Activated naive CD4-positive, alpha-beta T cell treated with anti-CD3 and anti-CD28 coated beads, Interleukin-2, amount 50 U/mL, for 24 hours (primary cell): ENCODE measurements at regions not wholly inside any gene's neighbourhood (a gene's known extent, or its start where the extent isn't known, plus 50 kb on each side); places are given as distances from the start of the nearest gene placed in this dataset.
A peak's percentile ranks its signal among the peaks of the same experiment; 100 is the strongest.

Experiments
- H3K27ac Mint-ChIP-seq: one replicate; pipeline ENCODE4 v1.8.0; 2021; ENCODE audit warnings: mild to moderate bottlenecking, mixed read lengths
- H3K27me3 Mint-ChIP-seq: one replicate; pipeline ENCODE4 v1.8.0; 2021; ENCODE audit warnings: mixed read lengths
- H3K36me3 Mint-ChIP-seq: one replicate; pipeline ENCODE4 v1.8.0; 2021; ENCODE audit warnings: mixed read lengths
- H3K4me1 Mint-ChIP-seq: one replicate; pipeline ENCODE4 v1.8.0; 2021; ENCODE audit warnings: mixed read lengths
- H3K4me3 Mint-ChIP-seq: one replicate; pipeline ENCODE4 v1.8.0; 2021; ENCODE audit warnings: mild to moderate bottlenecking, mixed read lengths
- H3K9me3 Mint-ChIP-seq: one replicate; pipeline ENCODE4 v1.8.0; 2021; ENCODE audit warnings: mixed read lengths

DNA sequence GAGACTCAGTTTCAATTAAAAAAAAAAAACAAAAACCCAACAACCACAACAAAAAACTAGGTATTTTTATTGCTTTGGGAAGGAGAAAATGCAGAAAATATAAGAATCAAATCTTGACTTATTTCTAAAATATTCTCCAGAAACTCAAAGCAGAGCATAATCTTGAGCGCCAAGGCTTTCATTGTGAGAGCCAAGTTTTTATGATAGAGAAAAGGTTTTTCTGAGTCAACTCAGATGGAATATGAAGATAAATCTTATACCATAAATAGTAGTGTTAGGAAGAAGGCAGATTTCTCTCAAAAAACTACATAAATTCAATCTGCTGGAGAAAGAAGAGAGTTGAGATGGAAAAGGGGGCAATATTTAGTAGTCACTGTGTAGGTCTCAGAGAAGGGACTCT, 121.2 kb upstream of the OSR1 start:
- peaks cover 5% of the 10 kb centered on the region for H3K4me1 Mint-ChIP-seq
- H3K36me3 Mint-ChIP-seq = peaks cover 3% of the 10 kb centered on the region
- H3K27me3 Mint-ChIP-seq = peaks cover 17% of the 10 kb centered on the region
- H3K9me3 Mint-ChIP-seq = peaks cover 11% of the 10 kb centered on the region
- no peak overlapping the region for H3K4me3 Mint-ChIP-seq
- no peak overlapping the region for H3K27ac Mint-ChIP-seq

DNA sequence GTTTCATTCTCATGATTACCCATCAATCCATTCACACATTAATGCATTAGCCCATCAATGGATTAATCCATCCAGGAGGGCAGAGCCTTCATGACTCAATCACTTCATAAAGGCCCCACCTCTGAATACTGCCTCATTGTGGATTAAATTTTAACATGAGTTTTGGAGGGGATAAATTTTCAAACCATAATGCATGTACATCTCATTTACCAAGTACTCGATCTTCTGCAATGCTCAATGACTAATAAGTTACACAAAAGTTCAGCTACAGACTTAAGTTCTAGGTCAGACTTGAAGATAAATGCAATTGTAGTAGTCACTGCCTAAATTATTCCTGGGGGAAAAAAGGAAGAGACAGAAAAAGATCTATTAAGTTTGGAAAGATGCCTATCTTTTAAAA, 120.0 kb upstream of the OSR1 start:
- Mint-ChIP-seq H3K27ac (no peak overlapping the region), H3K27me3 (peaks cover 20% of the 10 kb centered on the region), H3K4me1 (peaks cover 16% of the 10 kb centered on the region), H3K36me3 (peaks cover 3% of the 10 kb centered on the region), H3K9me3 (peaks cover 11% of the 10 kb centered on the region), H3K4me3 (no peak overlapping the region)

DNA sequence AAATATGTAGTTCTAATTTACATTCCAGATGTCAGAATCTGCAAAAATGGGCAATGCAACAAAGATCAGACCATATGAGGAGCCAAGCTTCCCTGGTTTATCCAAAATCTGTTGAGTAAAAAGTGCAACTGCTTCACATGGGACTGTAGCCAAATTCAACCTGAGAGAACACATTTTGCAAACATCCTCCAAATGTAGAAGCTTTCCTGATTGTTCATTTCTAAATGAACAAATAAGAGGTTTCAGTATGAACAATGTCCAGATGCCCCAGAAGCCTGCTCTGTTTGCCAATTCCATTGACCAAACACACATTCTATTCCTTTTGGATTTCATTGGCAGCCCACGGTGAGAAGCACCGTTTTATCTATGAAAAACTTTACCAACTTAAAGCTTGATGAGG, 117.9 kb upstream of the OSR1 start:
- peaks cover 25% of the 10 kb centered on the region for H3K27me3 Mint-ChIP-seq
- H3K36me3 Mint-ChIP-seq = peaks cover 3% of the 10 kb centered on the region
- no peak overlapping the region for H3K27ac Mint-ChIP-seq
- H3K4me3 Mint-ChIP-seq = no peak overlapping the region
- peaks cover 11% of the 10 kb centered on the region for H3K9me3 Mint-ChIP-seq
- H3K4me1 Mint-ChIP-seq = peaks cover 25% of the 10 kb centered on the region

DNA sequence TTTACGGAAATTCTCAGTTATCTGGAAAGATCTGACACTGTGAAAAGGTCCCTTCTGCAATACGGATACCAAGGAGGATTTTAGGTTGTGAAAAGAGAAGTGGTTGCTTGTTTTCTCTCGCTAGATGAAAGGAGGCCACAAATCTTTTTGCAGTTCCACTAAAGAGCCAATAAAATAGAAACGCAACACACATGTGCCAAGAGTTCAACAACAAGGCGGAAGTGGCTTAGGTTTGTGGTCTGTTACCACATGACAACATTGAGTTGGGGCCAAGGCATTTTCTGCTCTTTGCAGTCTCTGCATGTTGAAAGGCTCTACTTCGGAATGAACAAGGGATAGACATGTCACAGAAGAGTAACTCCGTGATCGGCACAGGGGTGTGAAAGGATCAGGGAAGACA, 115.7 kb upstream of the OSR1 start:
- Mint-ChIP-seq H3K27me3 (peaks cover 23% of the 10 kb centered on the region), H3K4me1 (peaks cover 25% of the 10 kb centered on the region), H3K9me3 (peaks cover 11% of the 10 kb centered on the region), H3K27ac (peak overlapping the region; percentile 3), H3K4me3 (peak overlapping the region; percentile 63), H3K36me3 (peaks cover 3% of the 10 kb centered on the region)

DNA sequence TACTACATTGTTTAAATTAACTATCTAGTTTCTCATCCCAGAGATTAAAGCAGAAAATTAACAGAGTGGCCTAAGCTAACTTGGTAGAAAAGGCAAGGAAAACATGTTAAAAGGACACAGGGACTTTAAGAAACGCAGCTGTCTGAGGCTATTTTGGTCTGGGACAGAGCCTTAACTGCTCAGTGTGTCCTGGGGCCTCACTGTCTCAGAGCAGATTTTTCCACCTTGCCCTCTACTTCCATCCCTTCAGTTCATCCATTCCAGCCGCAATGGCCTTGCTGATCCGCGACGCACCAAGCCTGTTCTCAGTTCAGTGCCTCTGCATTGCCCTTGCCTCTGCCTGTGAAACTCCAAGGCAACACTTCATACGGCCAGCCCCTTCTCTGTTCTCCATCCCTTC, 114.9 kb upstream of the OSR1 start:
- H3K27ac Mint-ChIP-seq = no peak overlapping the region
- peaks cover 7% of the 10 kb centered on the region for H3K9me3 Mint-ChIP-seq
- H3K4me3 Mint-ChIP-seq = no peak overlapping the region
- H3K27me3 Mint-ChIP-seq = peaks cover 22% of the 10 kb centered on the region
- peaks cover 25% of the 10 kb centered on the region for H3K4me1 Mint-ChIP-seq
- peaks cover 3% of the 10 kb centered on the region for H3K36me3 Mint-ChIP-seq

DNA sequence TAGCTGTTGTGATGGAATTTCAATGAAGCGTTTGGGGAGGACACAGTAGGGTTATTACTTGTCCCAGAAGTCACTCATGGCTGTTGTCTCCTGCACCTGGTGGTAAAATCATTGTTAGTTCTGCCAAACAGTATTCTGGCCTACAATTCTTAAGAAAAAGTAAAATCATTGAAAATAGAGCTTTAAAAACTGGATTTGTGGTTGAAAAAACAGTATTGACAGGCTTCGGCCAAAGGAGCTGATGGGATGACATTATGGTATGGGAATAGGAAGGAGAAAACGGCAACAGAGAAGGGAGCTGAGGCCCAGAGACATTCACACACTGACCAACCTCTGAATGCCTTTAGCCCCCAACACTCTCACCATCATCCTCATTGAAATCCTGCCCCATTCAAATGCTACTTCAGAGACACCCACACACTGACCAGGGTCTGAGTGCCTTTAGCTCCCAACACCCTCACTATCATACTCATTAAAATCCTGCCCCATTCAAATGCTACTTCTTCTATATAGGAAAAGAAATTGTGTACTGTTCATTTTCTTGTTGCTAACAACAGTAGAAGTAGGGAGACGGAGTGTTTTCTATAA, 114.1 kb upstream of the OSR1 start:
- Mint-ChIP-seq H3K36me3 (peaks cover under 1% of the 10 kb centered on the region), H3K9me3 (peaks cover 3% of the 10 kb centered on the region), H3K27ac (no peak overlapping the region), H3K27me3 (peaks cover 19% of the 10 kb centered on the region), H3K4me1 (peaks cover 25% of the 10 kb centered on the region), H3K4me3 (no peak overlapping the region)

DNA sequence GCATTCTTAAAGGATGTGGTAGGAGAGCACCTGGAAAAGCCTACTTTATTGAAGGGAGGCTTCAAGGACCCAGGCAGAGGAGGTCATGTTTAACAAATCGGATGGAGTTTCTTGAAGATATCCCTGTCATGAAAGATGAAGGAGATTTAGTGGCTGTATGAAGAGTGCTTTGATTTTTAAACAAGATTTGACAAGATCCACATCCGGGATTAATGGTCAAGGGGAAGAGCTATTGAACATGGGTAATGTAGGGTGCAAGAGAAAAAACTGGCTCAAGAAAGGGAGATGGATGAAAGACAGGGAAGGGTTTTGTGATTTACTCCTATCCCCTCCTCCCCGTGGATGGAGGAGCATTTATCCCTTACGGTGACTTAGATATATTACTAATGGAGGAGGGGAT, 113.1 kb upstream of the OSR1 start:
- peaks cover 14% of the 10 kb centered on the region for H3K27me3 Mint-ChIP-seq

DNA sequence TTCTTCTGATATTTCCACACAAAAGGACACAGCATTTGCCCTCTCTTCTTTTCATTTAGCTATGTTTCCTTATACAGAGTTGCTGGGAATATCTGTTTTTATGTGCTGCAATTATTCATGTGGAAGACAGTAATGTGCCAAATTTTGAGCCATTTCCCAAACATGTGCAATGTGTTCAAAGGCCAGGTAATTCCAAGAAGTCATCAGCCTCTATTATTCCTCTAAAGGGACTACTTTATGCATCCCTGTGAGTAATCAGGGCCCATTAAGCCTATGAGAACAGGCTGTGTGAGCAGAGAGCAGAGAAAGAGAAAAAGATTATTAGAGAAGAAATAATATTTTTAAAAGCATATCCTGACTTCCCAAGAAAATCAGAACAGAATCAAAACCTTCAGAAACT, 107.6 kb upstream of the OSR1 start:
- Mint-ChIP-seq H3K9me3 (peaks cover 10% of the 10 kb centered on the region), H3K27me3 (peaks cover 10% of the 10 kb centered on the region), H3K27ac (no peak overlapping the region), H3K4me3 (no peak overlapping the region), H3K4me1 (no peaks in the 10 kb centered on the region), H3K36me3 (no peaks in the 10 kb centered on the region)

More for the DNA sequence above, 113.1 kb upstream of the OSR1 start:
- H3K9me3 Mint-ChIP-seq = no peaks in the 10 kb centered on the region
- H3K4me1 Mint-ChIP-seq = peaks cover 25% of the 10 kb centered on the region
- no peak overlapping the region for H3K4me3 Mint-ChIP-seq
- H3K36me3 Mint-ChIP-seq = no peaks in the 10 kb centered on the region
- no peak overlapping the region for H3K27ac Mint-ChIP-seq

DNA sequence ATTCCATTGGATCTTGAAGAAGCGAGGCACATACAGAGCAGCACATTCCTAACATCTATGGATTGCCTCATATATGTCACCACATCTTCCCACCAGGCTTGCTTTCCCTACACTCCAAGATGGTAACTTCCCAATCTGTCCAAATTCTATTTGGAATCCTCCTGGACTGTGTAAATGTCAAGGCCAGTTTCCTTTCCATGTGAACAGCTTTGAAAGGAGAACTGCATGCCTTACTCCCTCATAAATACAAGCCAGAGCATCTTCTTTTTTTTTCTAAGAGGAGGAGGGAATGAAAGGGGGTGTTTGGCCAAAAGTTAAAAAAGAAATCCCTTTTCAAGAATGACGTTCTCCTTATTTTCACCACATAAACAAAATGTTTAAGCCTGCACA, 103.8 kb upstream of the OSR1 start:
- H3K27me3 Mint-ChIP-seq = peaks cover 8% of the 10 kb centered on the region
- H3K27ac Mint-ChIP-seq = no peak overlapping the region
- H3K4me3 Mint-ChIP-seq = no peak overlapping the region
- peaks cover 10% of the 10 kb centered on the region for H3K9me3 Mint-ChIP-seq
- H3K4me1 Mint-ChIP-seq = no peaks in the 10 kb centered on the region
- H3K36me3 Mint-ChIP-seq = peaks cover 1% of the 10 kb centered on the region

DNA sequence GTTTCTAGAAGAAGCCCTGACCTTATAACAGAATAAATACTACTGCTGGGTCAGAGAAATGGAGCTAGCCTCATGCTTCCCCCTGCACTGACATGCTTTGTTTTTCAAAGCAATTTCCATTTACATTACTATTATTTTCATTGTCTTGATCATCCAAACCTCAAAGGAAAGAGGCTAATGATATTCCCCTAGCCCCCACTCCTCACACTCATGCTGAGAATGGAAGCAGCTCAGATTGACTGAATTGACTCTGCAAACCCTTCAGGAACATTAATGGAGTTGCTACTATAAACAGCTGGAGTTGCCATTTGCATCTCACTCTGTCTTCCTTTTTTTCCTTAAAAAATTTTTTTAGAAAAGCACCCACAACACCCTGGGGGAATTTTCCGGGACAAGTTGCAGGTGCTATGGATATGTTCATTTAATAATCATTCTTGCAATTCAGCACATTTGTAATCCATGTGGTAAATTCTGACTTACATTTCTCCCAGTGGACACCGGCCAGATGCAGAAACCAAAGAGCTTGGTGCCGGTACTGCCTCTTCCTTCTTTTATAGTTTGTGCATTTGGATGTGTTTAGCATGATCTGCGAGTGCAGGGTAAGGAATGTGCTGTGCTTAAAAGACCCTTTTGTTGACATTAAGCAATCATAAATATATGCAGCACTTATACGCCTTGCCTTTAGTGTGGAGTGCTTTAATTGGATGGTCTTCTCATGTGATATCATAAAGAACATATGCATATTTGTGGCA, 103.3 kb upstream of the OSR1 start:
- peaks cover 10% of the 10 kb centered on the region for H3K9me3 Mint-ChIP-seq
- H3K27ac Mint-ChIP-seq = no peak overlapping the region
- H3K4me3 Mint-ChIP-seq = no peak overlapping the region
- no peaks in the 10 kb centered on the region for H3K4me1 Mint-ChIP-seq
- H3K27me3 Mint-ChIP-seq = peaks cover 8% of the 10 kb centered on the region
- peaks cover 1% of the 10 kb centered on the region for H3K36me3 Mint-ChIP-seq

DNA sequence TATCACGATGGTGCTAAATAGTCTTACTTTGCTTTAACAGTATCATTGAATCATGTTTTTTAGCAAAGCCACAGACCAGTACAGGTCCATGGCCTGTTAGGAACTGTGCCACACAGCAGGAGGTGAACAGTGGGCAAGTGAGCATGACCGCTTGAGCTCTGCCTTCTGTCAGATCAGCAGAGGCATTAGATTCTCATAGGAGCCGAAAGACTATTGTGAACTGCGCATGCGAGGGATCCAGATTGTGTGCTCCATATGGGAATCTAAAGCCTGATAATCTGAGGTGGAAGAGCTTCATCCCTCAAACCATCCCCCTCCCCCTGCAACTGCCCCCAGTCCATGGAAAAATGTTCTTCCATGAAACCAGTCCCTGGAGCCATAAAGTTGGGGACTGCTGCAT, 102.3 kb upstream of the OSR1 start:
- H3K4me3 Mint-ChIP-seq = no peak overlapping the region
- no peak overlapping the region for H3K27ac Mint-ChIP-seq
- peaks cover 1% of the 10 kb centered on the region for H3K36me3 Mint-ChIP-seq

DNA sequence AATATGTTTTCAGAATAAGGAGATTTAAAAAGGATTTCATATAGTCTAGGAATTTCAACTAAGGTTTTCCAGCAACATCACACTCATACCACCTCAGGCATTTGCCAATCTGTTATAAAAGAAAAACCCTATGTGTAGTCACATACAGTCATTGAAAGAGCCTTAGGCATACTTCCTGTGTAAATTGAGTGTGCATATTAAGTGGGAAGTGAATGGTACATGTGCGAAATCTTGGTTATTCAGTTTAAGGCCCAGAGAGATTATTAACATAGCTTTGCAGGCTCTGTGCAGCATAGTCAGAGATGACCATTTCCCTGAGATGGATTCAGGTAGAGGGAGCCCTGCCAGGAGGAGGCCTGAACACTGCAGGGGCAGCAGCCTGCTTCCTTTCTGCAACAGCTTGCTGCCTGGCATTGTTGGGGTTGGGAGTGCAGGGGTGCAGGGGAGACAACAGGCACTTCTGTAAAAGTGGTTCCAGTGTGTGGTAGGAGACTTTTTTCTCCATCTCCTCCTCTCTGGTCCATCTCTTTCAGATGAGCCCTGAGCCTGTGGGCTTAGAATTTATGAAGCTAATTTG, 100.1 kb upstream of the OSR1 start:
- peaks cover 1% of the 10 kb centered on the region for H3K36me3 Mint-ChIP-seq
- no peak overlapping the region for H3K4me3 Mint-ChIP-seq
- no peak overlapping the region for H3K27ac Mint-ChIP-seq
- H3K9me3 Mint-ChIP-seq = no peaks in the 10 kb centered on the region
- no peaks in the 10 kb centered on the region for H3K4me1 Mint-ChIP-seq
- H3K27me3 Mint-ChIP-seq = peaks cover 8% of the 10 kb centered on the region

More for the DNA sequence above, 102.3 kb upstream of the OSR1 start:
- peaks cover 6% of the 10 kb centered on the region for H3K9me3 Mint-ChIP-seq
- H3K4me1 Mint-ChIP-seq = no peaks in the 10 kb centered on the region
- peaks cover 10% of the 10 kb centered on the region for H3K27me3 Mint-ChIP-seq

DNA sequence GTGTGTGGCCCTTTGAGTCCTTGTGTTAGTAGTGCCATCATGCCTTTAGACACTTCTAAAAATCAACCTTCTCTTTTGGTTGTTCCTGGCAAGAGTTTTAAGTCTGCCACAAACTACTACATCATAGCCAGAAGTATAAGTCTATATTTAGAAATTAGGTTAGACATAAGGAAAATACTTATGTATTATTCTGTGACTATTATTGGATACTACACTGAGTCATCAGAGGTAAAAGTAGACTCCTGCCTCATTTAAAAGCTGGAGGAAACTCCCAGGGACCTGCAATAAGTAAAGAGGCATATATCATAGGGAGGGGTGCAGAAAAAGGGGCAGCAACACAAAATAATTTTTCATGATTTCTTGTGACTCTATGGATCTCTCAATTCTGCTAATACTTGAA, 99.4 kb upstream of the OSR1 start:
- Mint-ChIP-seq H3K27ac (no peak overlapping the region), H3K9me3 (no peaks in the 10 kb centered on the region), H3K4me3 (no peak overlapping the region), H3K27me3 (peaks cover 6% of the 10 kb centered on the region), H3K4me1 (no peaks in the 10 kb centered on the region), H3K36me3 (peaks cover 1% of the 10 kb centered on the region)

DNA sequence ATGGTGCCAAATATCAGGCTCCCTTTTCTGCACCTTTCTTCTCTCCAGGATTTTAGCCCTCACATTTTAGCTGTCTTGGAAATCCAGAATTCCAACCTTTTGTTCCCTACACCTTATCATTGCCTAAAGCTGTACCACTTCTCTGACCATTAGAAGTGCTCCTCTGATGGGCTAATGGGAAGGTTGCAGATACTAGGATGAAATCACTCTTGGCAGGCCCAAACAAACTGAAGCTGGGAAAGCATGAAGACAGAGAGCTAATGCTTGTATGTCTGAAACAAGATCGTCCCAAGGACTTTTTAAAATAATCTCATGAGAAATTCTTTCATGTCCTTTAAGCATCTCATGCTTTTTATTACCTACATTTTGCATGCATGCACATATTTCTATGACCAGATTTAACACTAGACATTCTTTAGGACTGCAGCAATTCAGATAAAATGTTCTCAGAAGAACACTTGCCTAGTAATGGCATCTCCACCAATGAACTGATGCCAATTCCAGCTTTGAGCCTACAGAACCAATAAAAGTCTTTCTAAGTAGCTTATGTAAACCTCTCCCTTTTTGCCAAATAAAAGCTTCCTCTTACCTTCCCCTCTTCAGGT, 98.4 kb upstream of the OSR1 start:
- Mint-ChIP-seq H3K27ac (no peak overlapping the region), H3K4me3 (no peak overlapping the region), H3K9me3 (no peaks in the 10 kb centered on the region), H3K4me1 (no peaks in the 10 kb centered on the region), H3K27me3 (peaks cover 3% of the 10 kb centered on the region), H3K36me3 (peaks cover 1% of the 10 kb centered on the region)

DNA sequence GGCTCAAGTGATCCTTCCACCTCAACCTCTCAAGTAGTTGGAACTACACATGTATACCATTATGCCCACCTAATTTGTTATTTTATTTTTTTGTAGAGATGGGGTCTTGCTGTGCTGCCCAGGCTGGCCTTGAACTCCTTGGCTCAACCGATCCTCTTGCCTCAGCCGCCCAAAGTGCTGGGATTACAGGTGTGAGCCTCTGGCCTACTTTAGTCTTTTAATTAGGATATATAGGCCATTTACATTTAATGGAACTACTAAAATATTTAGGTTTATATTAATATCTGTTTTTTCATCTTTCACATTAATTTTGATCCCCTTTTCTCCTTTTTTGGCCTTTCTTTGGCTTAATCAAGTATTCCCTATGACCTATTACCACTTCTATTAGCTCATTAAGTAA, 95.7 kb upstream of the OSR1 start:
- peaks cover 4% of the 10 kb centered on the region for H3K27me3 Mint-ChIP-seq
- peaks cover 1% of the 10 kb centered on the region for H3K36me3 Mint-ChIP-seq
- H3K4me3 Mint-ChIP-seq = no peak overlapping the region
- no peaks in the 10 kb centered on the region for H3K9me3 Mint-ChIP-seq
- H3K27ac Mint-ChIP-seq = no peak overlapping the region
- H3K4me1 Mint-ChIP-seq = no peaks in the 10 kb centered on the region

DNA sequence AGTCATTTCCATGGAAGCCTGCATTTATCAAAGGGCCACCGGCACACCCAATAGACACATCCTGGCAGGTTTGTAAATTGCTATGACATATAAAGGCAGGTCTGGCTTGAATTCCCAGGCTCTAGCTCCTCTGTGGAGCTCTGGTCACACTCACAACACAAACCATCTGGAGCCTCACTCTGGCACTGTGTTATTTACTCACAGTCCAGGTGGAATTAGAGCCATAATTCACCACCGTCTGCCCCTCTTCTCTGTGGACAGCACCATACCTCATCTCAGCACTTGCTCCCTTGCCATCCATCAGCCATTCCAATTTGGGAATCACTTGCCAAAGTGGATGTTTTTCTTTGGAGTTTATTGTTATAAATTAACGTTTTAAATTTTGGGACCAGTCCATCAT, 84.3 kb upstream of the OSR1 start:
- H3K9me3 Mint-ChIP-seq = peaks cover 11% of the 10 kb centered on the region
- H3K27me3 Mint-ChIP-seq = no peaks in the 10 kb centered on the region
- no peaks in the 10 kb centered on the region for H3K36me3 Mint-ChIP-seq
- no peaks in the 10 kb centered on the region for H3K4me1 Mint-ChIP-seq
- H3K27ac Mint-ChIP-seq = no peak overlapping the region
- no peak overlapping the region for H3K4me3 Mint-ChIP-seq
